NOMO-1 (cell line): ENCODE measurements at regions not wholly inside any gene's neighbourhood (a gene's known extent, or its start where the extent isn't known, plus 50 kb on each side); places are given as distances from the start of the nearest gene placed in this dataset.
A peak's percentile ranks its signal among the peaks of the same experiment; 100 is the strongest.

ENCODE experiments used
- DNase-seq, 2 experiments: peaks; one replicate each; lab custom pipeline; 2025; ENCODE audit not compliant: unreplicated experiment in 2 of 2; lab: John Stamatoyannopoulos, UW

DNA sequence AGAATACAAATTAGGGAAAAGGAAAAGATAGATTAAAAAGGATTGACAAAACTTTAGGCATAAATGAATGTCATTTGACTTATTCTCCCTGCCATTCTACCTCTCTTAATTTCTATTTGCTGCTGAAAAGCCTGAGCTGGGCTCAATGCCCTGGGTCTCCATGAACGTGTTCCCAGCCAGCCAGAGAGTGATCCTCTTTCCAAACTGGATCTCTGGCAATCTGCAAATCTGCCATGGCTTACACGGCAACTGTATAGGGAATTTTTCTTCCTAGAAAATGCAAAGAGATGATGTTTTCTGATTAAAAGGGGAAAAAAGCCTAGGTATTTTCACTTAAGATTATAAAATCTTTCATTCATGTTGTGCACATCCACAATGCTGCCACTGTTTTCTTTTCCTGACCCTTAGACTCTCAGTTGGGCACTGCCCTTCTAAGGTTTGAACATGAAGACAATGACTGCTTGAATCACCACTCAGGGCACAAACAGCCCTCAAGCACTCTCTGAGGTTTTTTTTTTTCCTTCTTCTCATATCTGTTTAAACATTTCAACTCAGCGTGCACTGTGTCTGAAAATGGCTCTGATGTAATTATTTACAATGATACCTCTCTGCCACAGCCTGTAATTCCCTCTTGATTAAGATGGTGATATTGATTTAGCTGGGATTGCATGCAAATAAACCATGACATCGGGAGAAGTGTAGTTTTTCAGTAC, 60.3 kb downstream of the DACT1 start:
- no peak for DNase-seq

DNA sequence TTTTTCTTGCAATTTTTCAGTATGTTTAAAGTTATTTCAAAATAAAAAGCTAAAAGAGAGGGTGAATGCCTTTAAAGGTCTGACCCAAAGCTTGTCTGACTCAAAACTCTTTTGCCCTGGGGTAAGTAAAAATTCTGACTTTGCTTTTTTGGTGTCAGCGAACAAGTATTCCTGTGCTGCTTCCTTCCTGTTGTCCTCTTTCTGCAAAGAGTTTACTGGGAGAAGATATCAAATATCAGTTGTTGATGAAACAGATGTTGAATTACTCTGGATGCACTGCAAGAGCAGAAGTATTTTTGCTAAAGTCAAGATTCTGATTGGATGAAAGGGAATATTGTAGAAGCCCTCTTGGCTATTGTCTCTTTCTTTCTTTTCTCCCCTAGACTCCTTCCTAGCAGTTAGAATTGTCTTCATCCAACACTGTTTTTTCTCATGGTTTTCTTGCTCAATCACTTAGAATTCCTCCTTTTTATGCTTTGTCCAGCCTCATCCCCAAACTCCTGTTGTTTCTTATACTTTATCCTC, 62.0 kb downstream of the DACT1 start:
- DNase-seq: no peak

DNA sequence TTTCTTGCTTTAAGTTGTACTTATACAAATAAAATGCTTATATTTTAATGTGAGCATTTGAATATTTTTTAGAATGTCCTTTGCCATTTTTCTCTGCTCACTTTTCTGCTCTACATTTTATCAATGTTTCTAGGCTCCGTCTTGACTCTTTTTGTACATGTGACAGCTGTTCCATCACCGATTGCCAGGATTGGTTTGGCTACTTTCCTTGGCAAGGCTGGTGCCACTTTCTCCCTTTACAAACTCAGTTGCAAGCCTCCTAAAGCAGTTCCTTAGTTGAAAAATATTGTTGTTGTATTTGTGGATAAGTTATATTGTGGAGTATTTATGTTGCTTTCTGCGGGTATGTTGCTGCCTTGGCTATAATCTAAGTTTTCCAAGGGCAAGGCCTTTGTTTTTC, 63.4 kb downstream of the DACT1 start:
- no peak for DNase-seq

DNA sequence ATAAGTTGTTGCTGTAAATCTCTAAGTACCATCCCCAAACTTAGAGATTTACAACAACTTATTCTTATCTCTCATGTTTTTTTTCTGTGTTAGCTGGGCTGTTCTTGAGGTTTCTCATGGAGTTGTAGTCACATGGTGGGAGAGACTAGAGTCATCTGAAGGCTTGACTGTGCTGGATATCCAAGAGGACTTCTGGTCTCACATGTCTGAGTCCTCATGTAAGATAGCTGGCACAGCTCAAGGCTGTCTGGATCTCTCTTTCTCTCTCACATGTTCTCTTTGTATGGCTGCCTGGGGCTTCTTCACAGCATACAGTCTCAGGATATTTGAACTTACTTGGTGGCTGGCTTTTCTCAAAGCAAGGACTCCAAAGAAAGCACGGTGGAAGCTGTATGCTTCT, 63.8 kb downstream of the DACT1 start:
- DNase-seq: no peak

DNA sequence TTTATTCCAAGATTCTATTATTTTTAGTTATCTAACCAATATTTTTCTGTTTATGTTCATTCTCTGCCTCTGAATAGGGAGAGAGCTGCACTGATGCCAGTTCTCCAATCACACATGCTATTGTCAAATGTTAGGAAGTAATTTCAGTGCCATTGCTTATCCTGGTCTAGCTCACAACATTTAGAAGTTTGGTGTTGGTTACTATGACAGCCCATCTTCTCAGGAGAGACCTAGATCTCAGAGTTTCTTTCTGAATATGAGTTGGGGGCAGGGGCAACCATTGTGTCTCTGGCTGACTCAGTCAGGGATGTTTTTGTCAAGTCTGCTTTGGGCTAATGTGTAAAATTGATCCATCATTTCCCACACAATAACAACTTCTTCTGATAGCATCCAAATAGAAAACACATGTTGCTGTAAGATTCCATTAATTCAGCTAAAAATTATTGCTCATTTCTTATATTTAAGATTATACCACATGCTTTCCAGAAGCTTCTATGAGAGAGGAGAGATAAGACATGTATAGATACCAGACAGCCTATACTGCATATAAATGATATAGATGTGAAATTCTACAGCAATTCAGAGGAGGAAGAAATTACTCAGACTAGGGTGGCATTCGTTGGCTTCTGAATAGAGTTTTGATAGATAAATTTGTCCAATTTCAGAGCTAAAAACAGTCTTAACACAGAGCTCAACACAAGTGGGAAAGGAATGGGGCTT, 64.8 kb downstream of the DACT1 start:
- no peak for DNase-seq

DNA sequence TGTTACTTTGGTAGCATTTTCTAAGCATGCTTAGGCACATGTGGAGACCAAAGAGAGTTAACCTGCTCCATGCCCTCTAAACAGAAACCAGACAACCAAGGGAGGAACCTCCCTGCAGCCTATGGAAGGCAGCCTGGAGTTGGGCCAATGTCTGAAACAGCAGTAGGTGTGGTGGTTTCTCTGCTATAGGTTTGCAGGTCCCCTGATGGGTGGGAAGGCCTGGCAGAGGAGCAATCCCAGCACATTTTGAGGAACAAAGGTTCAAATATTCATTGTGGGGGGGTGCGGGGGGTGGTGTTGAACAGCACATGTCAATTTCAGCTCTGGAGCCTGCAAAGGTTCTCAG, 65.4 kb downstream of the DACT1 start:
- DNase-seq: no peak

DNA sequence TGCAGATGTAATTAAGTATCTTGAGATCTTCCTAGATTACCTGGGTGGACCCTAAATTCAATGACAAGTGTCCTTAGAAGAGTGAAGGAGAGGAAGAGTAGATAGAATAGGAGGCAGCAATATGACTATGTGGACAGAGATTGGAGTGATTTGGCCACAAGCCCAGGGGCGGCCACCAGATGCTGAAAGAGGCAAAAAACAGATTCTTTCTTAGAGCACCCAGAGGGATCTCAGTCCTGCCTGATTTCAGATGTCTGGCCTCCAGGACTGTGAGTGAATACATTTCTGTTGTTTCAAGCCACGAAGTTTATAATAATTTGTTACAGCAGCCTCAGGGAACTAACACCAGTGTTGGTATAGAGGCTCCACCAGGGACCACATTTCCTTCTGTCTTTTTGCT, 67.3 kb downstream of the DACT1 start:
- no peak for DNase-seq

DNA sequence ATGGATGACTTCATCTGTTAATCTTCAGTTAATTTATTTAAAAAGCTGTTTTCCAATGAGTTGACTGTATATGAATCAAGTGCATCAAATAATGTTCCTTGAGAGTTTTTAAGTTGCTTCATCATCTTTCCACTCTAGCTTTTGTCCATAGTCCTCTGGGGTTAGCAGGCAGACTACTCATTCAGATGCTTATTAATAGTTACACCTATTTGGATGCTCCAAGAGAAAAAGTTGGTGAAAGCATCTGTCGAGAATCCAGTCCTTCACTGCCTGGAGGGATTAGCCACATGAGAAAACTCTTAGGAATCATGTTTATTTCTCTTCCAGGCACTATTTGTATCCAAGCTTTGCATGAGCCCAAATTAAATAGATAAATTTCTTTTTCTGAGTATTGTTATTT, 70.2 kb downstream of the DACT1 start:
- no peak for DNase-seq

DNA sequence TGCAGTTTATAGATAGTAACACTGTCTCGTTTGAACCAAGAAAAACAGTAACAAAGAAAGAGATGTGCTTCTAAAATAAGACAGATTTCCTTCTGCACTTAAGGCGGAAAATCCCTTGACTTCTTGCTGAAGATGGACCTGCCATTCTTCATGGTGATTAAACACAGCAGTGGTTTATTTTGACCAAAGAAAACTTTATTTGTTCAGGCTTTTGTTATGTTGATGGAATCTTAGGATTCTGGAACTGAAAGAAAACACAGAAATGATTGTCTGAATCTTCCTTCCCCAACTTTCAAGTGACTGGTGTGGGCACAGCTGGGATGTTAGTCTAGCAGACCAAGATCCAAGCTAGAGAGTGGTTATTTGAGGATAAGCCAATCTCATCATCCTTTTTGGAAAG, 72.2 kb downstream of the DACT1 start:
- no peak for DNase-seq

DNA sequence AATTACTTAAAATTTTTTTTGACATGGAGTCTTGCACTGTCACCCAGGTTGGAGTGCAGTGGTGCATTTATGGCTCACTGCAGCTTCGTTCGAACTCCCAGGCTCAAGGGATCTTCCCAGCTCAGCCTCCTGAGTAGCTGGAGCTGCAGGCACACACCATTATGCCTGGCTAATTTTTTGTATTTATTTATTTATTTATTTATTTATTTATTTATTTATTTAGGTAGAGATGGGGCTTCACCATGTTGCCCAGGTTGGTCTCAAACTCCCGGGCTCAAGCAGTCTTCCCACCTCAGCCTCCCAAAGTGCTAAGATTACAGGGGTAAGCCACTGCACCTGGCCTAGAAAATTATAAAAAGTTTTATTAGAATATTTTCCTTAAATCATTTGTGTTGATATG, 73.6 kb downstream of the DACT1 start:
- no peak for DNase-seq

DNA sequence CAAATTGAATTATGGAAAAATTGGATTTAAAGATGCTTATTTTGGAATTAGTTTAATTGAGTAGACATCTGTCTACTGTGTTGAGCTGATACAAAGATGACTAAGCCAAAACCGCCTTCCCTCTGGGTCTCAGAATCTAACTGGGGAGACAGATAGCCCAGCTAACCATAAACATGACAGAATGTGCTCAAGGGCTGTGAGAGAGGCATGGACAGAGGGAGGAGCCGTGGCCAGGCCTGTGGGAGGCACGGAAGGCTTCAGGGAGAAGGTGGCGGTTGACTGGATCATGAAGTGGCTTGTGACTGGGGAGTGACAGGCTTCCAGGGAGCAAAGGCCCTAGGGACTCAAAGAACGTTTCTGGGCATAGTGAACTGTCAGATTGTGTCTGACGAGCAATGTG, 74.6 kb downstream of the DACT1 start:
- DNase-seq: no peak

DNA sequence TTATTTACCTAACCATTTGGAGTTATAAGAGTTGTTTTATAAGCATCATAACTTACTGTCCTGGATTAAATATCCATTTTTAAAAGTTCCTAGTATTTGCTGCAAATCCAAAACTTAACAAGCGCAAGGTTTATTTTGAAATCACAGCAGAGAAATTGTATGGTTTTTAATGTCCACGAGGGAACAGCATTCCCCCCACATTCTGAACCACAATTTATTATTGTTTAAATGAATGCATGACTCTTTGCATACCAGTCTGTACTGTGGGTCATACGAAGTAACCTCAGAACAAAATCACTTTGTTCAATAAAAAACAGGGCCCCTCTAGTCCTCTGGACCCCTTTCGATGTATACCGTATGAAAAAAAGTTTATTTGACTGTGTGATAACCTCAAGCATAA, 75.9 kb downstream of the DACT1 start:
- DNase-seq: no peak

DNA sequence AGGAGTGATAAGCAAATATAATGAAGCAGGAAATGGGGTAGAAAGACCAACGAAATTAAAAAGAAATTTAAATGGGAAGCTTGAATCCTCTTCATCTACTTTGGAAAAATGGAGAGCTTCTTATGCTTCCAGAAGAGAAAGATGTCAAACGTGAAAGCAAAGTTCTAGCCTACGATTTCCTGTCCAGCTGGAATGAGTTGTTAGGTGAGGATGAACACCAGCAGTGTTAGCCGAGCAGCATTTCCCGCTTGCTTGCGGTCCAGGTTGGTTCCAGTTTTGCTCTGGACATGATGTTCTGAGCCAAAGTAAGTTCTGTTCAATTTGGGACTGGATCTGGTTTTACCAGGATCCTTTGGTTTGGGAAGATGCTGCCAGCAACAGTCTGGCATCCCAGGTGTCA, 78.9 kb downstream of the DACT1 start:
- DNase-seq: no peak

DNA sequence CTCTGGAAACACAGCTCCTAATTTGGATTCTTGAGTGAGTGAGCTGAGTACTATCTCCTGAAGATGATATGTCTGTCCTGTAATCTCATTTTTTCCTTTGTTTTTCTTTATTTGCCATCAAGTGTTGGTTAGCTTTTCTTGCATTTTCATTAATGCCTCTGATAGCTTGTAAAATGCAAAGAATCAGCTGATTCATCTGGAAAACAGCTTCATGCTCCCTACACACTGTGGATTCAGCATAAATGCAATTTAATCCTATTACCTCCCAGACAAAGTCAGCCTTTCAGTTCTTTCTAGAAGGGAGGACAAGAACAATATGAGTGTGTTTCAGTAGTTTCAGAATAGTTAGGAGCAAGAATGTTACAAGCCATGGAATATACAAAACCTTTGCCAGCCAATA, 79.4 kb downstream of the DACT1 start:
- no peak for DNase-seq

DNA sequence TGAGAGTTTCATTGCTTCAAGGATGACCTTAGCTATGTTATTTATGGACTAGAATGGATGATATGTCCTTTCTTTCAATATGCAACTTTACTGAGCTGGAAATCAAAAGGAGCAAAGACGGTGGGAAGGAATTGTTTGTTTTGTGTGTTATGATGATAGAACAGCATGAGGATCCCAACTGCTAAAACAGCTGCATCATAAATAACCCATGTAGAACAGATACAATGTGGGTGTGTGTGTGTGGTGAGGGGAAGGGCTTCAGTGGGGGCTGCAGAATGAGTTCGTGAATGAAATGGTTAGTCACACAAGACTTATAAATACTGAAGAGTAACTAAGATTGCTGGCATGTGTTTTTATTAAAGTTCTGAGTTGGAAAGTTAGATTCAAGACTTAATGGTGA, 80.1 kb downstream of the DACT1 start:
- no peak for DNase-seq

DNA sequence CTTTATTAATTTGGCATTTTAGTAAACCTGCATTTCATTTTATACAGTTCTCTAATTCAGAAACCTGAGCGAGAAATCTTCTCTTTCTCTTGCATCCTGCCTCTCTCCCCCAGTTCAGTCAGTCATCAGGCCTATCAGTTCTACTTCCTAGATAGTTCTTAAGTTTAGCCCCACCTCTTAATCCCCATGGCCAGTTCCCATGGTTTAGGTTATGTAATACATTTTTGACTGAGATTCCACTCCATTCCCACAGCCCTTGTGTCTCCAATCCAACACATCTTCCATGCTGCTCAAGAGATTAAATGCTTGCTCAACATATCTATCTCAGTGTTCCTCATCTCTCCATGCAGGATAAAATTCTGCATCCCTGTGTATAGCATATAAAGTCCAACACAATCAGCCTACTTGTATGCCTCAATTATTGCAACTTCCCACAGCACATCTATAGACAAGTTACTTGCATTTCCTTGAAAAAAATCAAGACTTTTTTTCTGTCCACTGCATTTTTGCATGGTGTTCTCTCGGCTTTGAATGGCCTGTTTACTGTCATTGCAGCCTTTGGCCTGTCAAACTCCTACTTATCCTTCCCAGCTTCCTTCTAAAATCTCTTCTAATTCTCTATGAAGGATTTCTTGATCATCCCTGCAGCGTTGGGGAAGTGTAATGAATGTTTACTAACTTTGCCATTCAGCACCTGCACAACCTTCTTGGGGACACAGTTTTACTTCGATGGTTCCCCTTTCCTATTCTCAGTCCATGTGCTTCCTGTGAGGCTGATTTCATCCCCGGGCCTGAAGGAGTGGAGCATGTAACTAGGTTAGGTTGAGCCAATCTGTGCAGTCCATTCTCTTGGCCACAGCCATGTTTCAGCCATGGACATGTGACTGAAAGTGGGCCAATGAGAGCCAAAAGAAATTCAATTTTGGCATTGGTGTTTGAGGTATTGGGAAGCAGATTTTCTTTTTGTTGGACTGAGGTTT, 80.8 kb downstream of the DACT1 start:
- DNase-seq: peak in 1 of 2 experiments; percentile 16

DNA sequence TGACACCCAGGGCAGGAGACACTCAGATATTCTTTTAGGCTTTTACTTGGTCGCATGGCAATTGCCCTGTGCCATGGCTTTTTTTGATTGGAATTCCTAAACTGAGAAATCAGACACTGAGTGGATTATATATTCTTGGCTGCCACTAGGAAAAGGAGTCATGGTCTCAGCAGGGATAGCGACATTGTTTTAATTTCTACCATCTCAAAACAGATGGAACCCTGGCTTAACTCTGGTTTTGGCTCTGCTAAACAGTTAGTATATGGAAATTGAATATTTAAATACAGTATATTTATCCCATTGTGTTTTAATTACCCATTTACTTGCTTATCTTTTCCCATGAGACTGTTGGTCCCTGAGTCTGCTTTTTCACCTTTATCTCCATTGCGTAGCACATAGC, 84.0 kb downstream of the DACT1 start:
- no peak for DNase-seq

DNA sequence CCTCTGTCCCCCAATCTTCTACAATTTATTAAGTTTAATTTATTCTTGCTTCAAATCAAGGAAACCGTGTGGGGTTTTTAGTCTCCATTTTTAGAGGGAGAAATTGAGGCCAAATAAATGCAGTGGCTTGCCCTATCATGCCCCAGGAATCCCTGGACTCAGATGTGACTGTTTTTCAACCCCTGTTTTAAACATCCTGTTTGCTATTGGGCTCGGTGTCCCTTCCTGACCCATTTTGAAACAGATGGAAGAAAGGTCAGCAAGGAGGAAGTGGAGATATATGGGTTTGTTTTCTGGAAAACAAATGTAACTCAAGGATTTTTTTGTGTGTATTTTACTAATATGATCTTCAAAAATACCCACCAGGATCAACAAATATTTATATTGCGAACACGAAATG, 84.7 kb downstream of the DACT1 start:
- no peak for DNase-seq

DNA sequence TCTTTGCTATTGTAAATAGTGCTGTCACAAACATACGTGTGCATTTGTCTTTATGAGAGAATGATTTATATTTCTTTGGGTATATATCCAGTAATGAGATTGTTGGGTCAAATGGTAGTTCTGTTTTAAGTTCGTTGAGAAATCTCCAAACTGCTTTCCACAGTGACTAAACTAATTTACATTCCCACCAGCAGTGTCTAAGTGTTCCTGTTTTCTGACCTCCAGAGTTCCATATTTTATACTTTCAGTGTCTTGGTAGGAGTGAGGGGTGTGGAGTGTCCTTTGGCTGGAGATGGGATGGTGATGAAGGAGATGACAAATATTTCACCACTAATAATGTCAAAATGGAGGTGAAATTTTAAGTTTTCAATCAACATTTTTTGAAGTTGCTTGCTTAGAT, 86.4 kb downstream of the DACT1 start:
- peak in 1 of 2 experiments; percentile 23 for DNase-seq

DNA sequence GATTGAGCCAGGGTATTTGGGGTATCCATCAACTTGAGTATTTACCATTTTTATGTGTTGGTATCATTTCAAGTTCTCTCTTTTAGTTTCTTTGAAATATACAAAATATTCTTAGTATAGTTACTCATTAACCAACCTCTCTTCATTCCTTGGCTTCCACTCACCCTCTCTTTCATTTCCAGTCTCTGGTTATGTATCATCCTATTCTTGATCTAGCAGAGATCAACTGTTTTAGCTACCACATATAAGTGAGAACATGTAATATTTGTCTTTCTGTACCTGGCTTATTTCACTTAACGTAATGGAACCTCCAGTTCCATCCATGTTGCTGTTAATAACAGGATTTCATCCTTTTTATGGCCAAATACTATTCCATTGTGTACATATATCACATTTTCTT, 86.9 kb downstream of the DACT1 start:
- DNase-seq: no peak

DNA sequence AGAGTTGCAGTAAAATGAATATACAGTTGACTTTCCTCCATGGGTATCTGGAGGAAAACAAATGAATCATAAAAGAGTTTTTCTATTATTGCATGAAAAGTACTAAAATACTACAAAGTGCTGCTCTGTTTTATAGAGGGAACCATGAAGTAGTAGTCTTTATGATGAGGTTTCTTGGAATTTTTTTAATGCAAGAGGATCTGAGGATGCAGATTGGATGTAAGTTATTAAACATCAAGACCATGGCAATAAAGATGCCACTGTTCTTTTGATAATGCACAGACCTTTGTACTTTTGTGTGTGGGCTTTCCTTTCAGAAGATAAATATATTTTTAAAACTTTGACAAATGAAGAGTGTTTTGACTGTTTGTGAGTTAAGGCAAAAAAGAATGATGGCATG, 87.5 kb downstream of the DACT1 start:
- no peak for DNase-seq
